ENCODE measurements at regions not wholly inside any gene's neighbourhood (a gene's known extent, or its start where the extent isn't known, plus 50 kb on each side); places are given as distances from the start of the nearest gene placed in this dataset.

DNA sequence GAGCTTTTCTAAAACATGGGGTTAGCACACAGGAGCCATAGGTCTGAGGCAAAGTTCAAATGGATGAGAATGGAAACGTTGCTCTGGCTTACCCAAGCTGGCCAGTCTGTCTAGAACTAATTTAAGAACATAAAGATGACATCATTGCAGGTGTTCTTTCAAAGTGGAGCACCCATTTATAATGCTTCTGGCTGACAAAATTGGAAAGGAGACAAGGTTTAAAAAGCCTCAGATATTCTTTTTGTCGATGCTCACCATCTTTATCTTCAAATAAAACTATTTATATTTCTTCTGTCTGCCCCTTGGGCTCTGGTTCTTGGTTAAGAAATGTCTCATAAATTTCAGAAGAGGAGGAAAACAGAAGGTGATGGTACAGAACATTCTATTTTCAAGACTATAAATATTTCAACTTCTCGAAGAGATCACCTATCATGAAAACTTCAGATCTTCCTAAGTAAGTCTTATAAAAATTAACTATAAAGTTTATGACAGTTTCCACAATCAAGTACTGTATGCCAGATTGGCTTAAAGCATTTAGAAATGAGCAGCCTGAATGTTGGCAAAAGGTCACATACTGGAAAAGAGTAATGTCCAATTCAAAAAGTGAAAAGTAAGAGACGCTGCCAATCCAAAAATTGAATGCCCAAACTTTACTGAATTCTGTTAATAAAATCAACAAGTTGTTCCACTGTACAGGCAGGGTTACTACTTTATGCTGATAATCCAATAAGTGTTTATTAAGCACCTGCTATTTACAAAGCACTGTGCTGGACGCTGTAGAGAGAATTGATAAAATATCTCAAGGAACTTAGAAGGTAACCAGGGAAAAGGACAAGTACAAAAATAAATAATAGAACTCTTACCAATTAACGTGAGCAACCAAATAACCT is 92.0 kb downstream of the ETS2 start:
- no peak for TF ChIP-seq EZH2 (IDR thresholded peaks at IDR 0.05; ENCODE audit: borderline replicate concordance)
- TF ChIP-seq, protein P1, sequence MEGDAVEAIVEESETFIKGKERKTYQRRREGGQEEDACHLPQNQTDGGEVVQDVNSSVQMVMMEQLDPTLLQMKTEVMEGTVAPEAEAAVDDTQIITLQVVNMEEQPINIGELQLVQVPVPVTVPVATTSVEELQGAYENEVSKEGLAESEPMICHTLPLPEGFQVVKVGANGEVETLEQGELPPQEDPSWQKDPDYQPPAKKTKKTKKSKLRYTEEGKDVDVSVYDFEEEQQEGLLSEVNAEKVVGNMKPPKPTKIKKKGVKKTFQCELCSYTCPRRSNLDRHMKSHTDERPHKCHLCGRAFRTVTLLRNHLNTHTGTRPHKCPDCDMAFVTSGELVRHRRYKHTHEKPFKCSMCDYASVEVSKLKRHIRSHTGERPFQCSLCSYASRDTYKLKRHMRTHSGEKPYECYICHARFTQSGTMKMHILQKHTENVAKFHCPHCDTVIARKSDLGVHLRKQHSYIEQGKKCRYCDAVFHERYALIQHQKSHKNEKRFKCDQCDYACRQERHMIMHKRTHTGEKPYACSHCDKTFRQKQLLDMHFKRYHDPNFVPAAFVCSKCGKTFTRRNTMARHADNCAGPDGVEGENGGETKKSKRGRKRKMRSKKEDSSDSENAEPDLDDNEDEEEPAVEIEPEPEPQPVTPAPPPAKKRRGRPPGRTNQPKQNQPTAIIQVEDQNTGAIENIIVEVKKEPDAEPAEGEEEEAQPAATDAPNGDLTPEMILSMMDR (IDR thresholded peaks at IDR 0.05; ENCODE audit: poor library complexity): no peak
